HCT116 (cell line): ENCODE measurements at regions not wholly inside any gene's neighbourhood (a gene's known extent, or its start where the extent isn't known, plus 50 kb on each side); places are given as distances from the start of the nearest gene placed in this dataset.

Experiments used
- ATAC-seq: fragments of 200-7000 bp; cut with Tn5 transposase; 2 replicates; pipeline ENCODE4 v1.9.1; 2020; ENCODE audit warnings: mild to moderate bottlenecking, moderate library complexity
- BruUV-seq: library from RNA; stranded (reverse); fragments of 400-500 nt; replicated peaks from 2 replicates; lab custom pipeline; 2021; lab: Mats Ljungman, UMichigan
- CTCF ChIA-PET: fragments of 300-600 bp; sonication (Branson Sonifier 250); formaldehyde crosslinking; loops from one replicate; lab custom pipeline; 2021; ENCODE audit warnings: antibody characterized with exemption; lab: Charles Lee
- POLR2A ChIA-PET: fragments of 300-600, 350-600 bp; sonication (Branson Sonifier 250); formaldehyde crosslinking; loops from one replicate; lab custom pipeline; 2021; ENCODE audit warnings: antibody characterized with exemption; lab: Charles Lee
- RAD21 ChIA-PET, 2 experiments: fragments of 300-600 bp; sonication (Branson Sonifier 250); formaldehyde crosslinking; loops; one replicate each; lab custom pipeline; 2023; ENCODE audit warnings: low total read pairs in 2 of 2; ENCODE audit not compliant: uncharacterized antibody in 2 of 2, unreplicated experiment in 2 of 2, low non-redundant PET in 1 of 2; lab: Charles Lee
- DNase-seq: peaks from one replicate; pipeline ENCODE4 v3.0.0-alpha.2; 2010; ENCODE audit warnings: low read depth, low spot score
- H2AFZ ChIP-seq: fragments of 200-600 bp; shearing (Covaris generic), sonication (generic); 2 replicates; pipeline ENCODE4 v1.6.1; 2017; ENCODE audit warnings: low read depth, mixed run types, mixed read lengths, antibody characterized with exemption, low read length; ENCODE audit not compliant: poor library complexity, severe bottlenecking
- H3K27ac ChIP-seq: 2 replicates; pipeline ENCODE4 v1.5.1; 2012; ENCODE audit warnings: low read depth, low read length
- H3K27me3 ChIP-seq: fragments of 200-600 bp; sonication (generic); 2 replicates; pipeline ENCODE4 v1.6.1; 2016; ENCODE audit warnings: mixed run types, low read length, mixed read lengths; ENCODE audit not compliant: insufficient read depth
- H3K36me3 ChIP-seq, 2 experiments: fragments of 200-500 bp in 1 of 2; fragments of 200-600 bp in 1 of 2; sonication (Bioruptor generic) in 1 of 2; sonication (generic) in 1 of 2; 2 replicates each; pipeline versions ENCODE4 v1.5.1 to v1.6.1; 2014 to 2016; ENCODE audit warnings: low read length in 2 of 2, inconsistent platforms in 1 of 2, mixed read lengths in 1 of 2, mixed run types in 1 of 2; ENCODE audit not compliant: insufficient read depth in 2 of 2, control insufficient read depth in 1 of 2
- H3K4me1 ChIP-seq, 2 experiments: fragments of 200-600 bp in 1 of 2; sonication (generic) in 1 of 2; 2 replicates each; pipeline versions ENCODE4 v1.5.1 to v1.6.1; 2012 to 2017; ENCODE audit warnings: low read length in 2 of 2, inconsistent platforms in 1 of 2, mild to moderate bottlenecking in 1 of 2, mixed read lengths in 1 of 2, mixed run types in 1 of 2, moderate library complexity in 1 of 2; ENCODE audit not compliant: insufficient read depth in 2 of 2, control insufficient read depth in 1 of 2
- H3K4me2 ChIP-seq: fragments of 200-600 bp; sonication (generic); 2 replicates; pipeline ENCODE4 v1.6.1; 2017; ENCODE audit warnings: mixed run types, low read length, mixed read lengths
- H3K4me3 ChIP-seq, 2 experiments: fragments of 200-600 bp in 1 of 2; sonication (generic) in 1 of 2; replicated peaks in 1 of 2; 2 replicates each; pipeline ENCODE4 v1.5.1; 2011 to 2016; ENCODE audit warnings: low read length in 2 of 2, control low read depth in 1 of 2, low read depth in 1 of 2, mild to moderate bottlenecking in 1 of 2, mixed read lengths in 1 of 2, mixed run types in 1 of 2
- H3K79me2 ChIP-seq: fragments of 200-600 bp; sonication (generic); 2 replicates; pipeline ENCODE4 v1.6.1; 2017; ENCODE audit warnings: mild to moderate bottlenecking, mixed run types, low read length, moderate library complexity, mixed read lengths; ENCODE audit not compliant: insufficient read depth
- H3K9ac ChIP-seq: fragments of 200-600 bp; sonication (generic); 2 replicates; pipeline ENCODE4 v1.6.1; 2016; ENCODE audit warnings: low read length, mixed read lengths
- H3K9me2 ChIP-seq: fragments of 200-600 bp; sonication (generic), shearing (Covaris generic); 2 replicates; pipeline ENCODE4 v1.6.1; 2017; ENCODE audit warnings: mixed run types, mild to moderate bottlenecking, moderate library complexity; ENCODE audit not compliant: insufficient read depth
- H3K9me3 ChIP-seq, 2 experiments: fragments of 200-500 bp in 1 of 2; fragments of 200-600 bp in 1 of 2; sonication (Bioruptor generic) in 1 of 2; sonication (generic) in 1 of 2; 2 replicates each; pipeline ENCODE4 v1.6.1; 2014 to 2017; ENCODE audit warnings: low read length in 2 of 2, mixed read lengths in 2 of 2, inconsistent platforms in 1 of 2, low read depth in 1 of 2, mild to moderate bottlenecking in 1 of 2, mixed run types in 1 of 2, moderate library complexity in 1 of 2; ENCODE audit not compliant: control insufficient read depth in 1 of 2, insufficient read depth in 1 of 2
- H4K20me1 ChIP-seq: fragments of 200-600 bp; sonication (generic), shearing (Covaris generic); 2 replicates; pipeline ENCODE4 v1.6.1; 2017; ENCODE audit warnings: mixed run types, mild to moderate bottlenecking, moderate library complexity; ENCODE audit not compliant: insufficient read depth
- CBX3 ChIP-seq: IDR thresholded peaks from 2 replicates; pipeline ENCODE4 v1.6.1; 2012; ENCODE audit warnings: low read depth
- EZH2phosphoT487 ChIP-seq: fragments of 200-600 bp; IDR thresholded peaks from 2 replicates; pipeline ENCODE4 v1.6.1; 2018; ENCODE audit warnings: antibody characterized with exemption, borderline replicate concordance
- FOSL1 ChIP-seq: IDR thresholded peaks from 2 replicates; pipeline ENCODE4 v1.6.1; 2012; ENCODE audit warnings: low read depth
- SIN3A ChIP-seq: IDR thresholded peaks from 2 replicates; pipeline ENCODE4 v1.6.1; 2012; ENCODE audit warnings: low read depth
- SRF ChIP-seq: IDR thresholded peaks from 2 replicates; pipeline ENCODE4 v1.6.1; 2012; ENCODE audit warnings: low read depth
- TCF7L2 ChIP-seq: IDR thresholded peaks from 2 replicates; pipeline ENCODE4 v1.7.0; 2011; ENCODE audit warnings: borderline replicate concordance, inconsistent platforms; ENCODE audit not compliant: insufficient read depth, insufficient read length; ENCODE audit errors: extremely low read depth
- YY1 ChIP-seq: IDR thresholded peaks from 2 replicates; pipeline ENCODE4 v1.6.1; 2011; ENCODE audit warnings: low read length, low read depth, moderate library complexity, mild to moderate bottlenecking; ENCODE audit not compliant: insufficient replicate concordance; ENCODE audit errors: extremely low read depth
- ZFX ChIP-seq: fragments of 450-650 bp; IDR thresholded peaks from 2 replicates; pipeline ENCODE4 v1.6.1; 2017
- ZNF274 ChIP-seq: fragments of 200-500 bp; sonication (Bioruptor generic); IDR thresholded peaks from 2 replicates; pipeline ENCODE4 v1.6.1; 2014; ENCODE audit warnings: mild to moderate bottlenecking, low read depth, low read length, inconsistent platforms
- intact Hi-C: fragments of 100-400 bp; cut with micrococcal nuclease; formaldehyde crosslinking; loops from 2 replicates; pipeline ENCODE4 v1.10.0; 2022
- TF ChIP-seq, protein P1 (sequence below): IDR thresholded peaks from 2 replicates; pipeline ENCODE4 v1.6.1; 2012

DNA sequence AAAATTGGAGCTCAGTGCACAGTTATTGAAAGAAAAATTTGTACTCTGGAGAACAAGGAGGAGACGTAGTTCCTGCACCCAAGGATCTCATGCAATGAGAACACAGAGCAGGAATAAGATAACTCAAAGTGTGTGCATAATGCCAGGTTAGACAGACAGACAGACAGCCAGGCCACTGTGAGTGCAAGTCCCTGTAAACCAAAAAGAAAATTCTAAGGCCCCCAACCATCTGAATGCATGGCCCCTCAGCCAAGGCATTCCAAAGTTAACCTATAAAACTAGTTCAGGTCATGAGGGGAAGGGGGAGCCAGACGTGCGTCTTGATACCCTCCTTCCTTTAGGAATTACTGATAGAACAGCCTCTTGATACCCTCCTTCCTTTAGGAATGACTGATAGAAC lies 94.5 kb upstream of the ENPP6 start:
- POLR2A ChIA-PET, result no interaction called here
- Histone ChIP-seq H3K27ac (no peak overlapping the region), H3K9me3 (no peaks in the 10 kb centered on the region), H3K9ac (no peak overlapping the region), H3K4me2 (no peak overlapping the region), H3K79me2 (no peaks in the 10 kb centered on the region), H3K4me1 (no peaks in the 10 kb centered on the region), H2AFZ (no peak overlapping the region), H4K20me1 (no peaks in the 10 kb centered on the region), H3K36me3 (no peaks in the 10 kb centered on the region), H3K4me3 (no peak overlapping the region), H3K27me3 (no peaks in the 10 kb centered on the region), H3K9me2 (no peaks in the 10 kb centered on the region)
- TF ChIP-seq ZFX, result no peak
- CTCF ChIA-PET, result no interaction called here
- intact Hi-C loops, result no loop called here
- RAD21 ChIA-PET, result no interaction called here
- no peak for DNase-seq
- ATAC-seq, result no peak
- BruUV-seq, result no TSS peak

DNA sequence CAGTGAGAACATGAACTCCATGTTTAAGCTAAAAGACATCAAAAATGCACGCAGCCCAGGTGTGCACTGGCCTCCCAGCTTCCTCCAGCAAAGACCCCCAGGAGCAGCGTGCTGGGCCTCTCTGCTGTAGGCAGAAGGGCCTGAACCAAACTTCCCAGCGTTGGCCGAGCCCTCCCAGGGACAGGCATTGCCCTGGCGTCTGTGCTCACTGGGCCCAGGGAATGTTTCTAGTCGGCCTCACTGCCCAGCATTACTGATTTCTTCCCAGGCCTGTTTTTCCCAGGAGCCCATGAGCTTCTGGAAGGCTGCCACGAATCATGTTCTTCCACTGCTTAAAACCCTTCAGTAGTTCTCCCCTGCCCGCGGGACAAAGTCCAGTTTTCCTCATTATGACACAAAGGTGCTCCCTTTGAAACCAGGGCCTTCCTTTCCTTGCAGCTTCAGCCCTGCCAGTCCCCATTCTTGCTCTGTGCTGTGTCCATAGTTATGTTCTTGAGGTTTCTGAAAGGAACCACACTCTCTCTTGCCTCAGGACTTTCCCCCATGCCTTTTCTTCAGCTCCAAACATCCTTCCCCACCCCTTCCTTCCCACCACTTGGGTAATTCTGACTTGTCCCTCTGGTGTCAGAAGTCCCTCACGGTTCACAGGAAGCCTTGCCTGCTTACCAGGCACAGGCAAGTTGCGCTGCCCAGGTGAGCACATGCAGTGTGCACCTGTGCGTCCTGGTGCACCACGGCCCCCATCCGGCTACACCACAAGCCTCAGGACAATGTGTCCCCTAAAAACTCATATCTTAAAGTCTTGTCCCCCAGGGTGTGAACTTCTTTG lies 93.4 kb upstream of the ENPP6 start:
- Histone ChIP-seq H3K9me2 (no peaks in the 10 kb centered on the region), H3K9ac (no peak overlapping the region), H2AFZ (no peak overlapping the region), H3K27me3 (no peaks in the 10 kb centered on the region), H3K4me3 (no peak overlapping the region), H4K20me1 (no peaks in the 10 kb centered on the region), H3K9me3 (no peaks in the 10 kb centered on the region), H3K4me2 (no peak overlapping the region), H3K79me2 (no peaks in the 10 kb centered on the region), H3K36me3 (no peaks in the 10 kb centered on the region), H3K4me1 (no peaks in the 10 kb centered on the region), H3K27ac (no peak overlapping the region)
- ChIA-PET CTCF (no interaction called here), POLR2A (no interaction called here), RAD21 (no interaction called here)
- DNase-seq (no peak), ATAC-seq (no peak)
- intact Hi-C loops, result no loop called here
- BruUV-seq, result no TSS peak
- TF ChIP-seq TCF7L2, result no peak
- TF ChIP-seq ZNF274, result no peak
- TF ChIP-seq SIN3A, result no peak
- no peak for TF ChIP-seq ZFX
- TF ChIP-seq, protein P1, sequence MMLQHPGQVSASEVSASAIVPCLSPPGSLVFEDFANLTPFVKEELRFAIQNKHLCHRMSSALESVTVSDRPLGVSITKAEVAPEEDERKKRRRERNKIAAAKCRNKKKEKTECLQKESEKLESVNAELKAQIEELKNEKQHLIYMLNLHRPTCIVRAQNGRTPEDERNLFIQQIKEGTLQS, result no peak
- no peak for TF ChIP-seq CBX3
- no peak for TF ChIP-seq YY1
- TF ChIP-seq FOSL1, result no peak
- TF ChIP-seq EZH2phosphoT487, result no peak
- TF ChIP-seq SRF, result no peak
